Activated CD4-positive, alpha-beta T cell treated with anti-CD3 and anti-CD28 coated beads, Interleukin-2, Interleukin-6, amounts not matched to agents 100 ng/mL and 50 ng/mL, durations not matched to agents 16 hours and 8 hours (primary cell): ENCODE measurements at regions not wholly inside any gene's neighbourhood (a gene's known extent, or its start where the extent isn't known, plus 50 kb on each side); places are given as distances from the start of the nearest gene placed in this dataset.
A peak's percentile ranks its signal among the peaks of the same experiment; 100 is the strongest.

Source experiments
- DNase-seq: peaks from one replicate; pipeline ENCODE4 v3.0.0-alpha.2; 2020

DNA sequence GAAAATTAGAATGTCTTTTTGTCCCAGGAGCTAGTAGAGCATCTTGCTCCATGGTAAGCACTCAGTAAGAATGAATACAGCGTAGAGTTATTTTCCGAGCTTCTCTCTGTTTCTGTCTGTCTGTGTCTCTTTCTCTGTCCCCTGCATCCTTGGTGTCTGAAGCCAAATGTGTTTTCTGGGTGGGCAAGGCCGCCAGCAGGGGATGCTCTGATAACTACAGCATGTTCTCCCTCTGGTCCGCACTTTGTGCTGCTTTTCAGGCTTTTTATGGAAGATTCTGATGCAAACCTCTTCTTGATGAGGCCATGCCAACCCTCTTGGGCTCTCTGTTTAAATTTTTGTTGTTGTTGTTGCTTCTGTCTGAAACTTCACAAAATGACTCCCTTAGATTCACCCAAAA lies 142.8 kb upstream of the UBL3 start:
- DNase-seq = no peak

DNA sequence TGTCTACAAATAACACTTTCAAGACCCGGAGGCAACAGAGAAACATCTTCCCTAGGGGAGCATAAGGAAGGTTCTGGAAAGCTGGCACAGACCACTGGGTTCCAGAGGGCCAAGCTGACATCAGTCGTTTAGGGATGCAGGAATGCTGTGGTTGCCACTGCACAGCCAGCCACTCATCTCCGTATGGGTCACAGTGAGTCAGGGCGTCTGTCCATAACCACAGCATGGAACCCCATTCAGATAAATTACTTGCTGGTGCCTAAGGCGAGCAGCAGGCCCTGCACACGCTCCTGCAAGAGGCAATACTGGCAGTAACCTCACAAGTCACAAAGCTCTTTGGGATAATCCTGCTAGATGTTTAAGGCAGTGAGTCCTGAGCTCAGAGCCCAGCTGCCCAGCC lies 140.9 kb upstream of the UBL3 start:
- no peak for DNase-seq

DNA sequence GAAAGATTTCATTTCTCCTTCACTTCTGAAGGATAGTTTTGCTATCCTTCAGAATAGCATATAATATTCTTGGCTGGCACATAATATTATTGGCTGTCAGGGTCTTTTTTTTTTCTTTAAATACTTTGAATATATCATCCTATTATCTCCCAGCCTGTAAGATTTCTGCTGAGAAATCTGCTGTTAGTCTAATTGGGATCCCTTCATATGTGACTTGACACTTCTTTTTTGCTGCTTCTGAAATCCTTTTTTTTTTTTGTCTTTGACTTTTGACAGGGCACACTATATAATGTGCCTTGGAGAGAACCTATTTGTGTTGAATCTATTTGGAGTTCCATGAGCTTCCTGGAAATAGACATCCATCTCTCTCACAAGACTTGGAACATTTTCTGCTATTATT lies 136.9 kb upstream of the UBL3 start:
- no peak for DNase-seq

DNA sequence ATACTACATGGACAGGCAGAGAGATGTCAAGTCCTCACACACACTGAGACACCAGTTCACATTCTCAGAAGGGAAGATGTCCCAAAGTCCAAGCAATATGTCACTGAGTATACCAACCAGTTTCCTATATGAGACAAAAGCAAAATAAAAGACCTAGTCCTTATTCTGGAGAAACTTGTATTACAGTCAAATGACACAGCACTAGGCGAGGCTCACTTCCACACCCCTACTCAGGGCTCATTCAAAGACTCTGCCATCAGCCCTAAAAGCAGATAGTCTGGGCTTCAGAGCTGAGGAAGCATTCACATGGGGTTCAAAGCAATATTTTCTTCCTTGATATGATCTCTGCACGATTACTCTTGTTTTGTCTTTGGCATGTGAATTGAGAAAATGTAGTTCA lies 129.9 kb upstream of the UBL3 start:
- DNase-seq = no peak

DNA sequence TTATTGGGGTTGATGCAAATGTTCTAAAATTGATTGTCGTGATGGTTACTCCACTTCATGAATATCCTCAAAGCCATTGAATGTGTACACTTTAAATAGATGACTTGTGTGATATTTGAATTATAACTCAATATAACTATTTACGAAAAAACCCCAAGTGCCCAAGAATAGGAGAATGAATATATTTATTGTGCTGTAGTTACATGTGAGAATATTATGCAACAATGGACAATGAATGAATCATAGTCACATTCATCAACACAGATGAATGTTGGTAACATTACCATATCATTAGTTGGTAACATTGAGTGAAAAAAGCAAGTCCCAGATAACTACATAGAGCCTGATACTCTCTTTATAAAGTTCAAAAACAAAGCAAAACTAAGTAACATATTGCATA lies 127.8 kb upstream of the UBL3 start:
- DNase-seq = no peak

DNA sequence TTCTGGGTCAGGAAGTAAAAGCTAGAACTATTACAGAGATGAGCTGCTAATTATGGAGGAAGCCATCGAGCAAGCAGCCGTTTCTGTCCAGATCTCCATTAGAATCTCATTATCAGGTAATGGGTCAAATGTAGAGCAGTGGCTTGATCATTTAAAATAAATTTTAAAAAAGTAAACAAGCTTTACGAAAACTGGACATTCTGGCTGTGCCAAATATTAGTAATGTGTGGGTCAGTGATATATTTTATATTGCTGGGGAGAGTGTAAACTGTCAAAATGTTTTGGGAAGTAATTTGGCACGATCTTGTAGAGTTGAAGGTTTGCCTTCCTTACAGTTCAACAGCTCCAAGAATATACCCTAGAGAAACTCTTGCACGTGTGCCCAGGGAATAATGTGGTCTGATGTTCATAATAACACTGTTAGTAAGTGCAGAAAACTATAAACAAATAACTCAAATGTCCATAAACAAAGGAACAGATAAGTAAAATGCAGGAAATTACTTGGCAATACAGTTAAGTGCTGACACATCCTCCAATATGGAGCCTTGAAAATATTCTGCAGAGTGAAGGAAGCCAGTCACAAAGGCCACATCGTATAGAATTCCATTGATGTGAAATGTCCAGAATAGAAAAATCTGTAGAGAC lies 127.2 kb upstream of the UBL3 start:
- DNase-seq = no peak

DNA sequence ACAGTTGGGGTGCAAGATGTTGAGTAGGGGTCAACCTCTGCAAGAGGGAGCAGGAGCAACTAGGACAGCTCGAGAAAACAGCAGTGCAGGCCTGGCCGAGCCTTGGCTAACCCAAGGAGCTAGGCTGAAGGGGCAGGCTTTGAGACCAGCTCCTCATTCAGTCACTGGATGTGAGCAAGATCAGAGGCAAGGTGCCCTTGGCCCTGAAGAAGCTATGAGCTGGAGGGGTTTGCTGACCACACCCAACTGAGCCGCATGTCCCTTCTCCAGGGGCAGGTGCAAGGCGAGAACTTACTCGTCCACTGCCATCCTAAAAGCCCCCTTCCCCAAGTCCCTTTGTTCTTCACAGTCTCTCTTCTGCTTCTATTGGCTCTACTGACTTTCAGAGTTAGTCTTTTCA lies 126.1 kb upstream of the UBL3 start:
- DNase-seq = no peak

DNA sequence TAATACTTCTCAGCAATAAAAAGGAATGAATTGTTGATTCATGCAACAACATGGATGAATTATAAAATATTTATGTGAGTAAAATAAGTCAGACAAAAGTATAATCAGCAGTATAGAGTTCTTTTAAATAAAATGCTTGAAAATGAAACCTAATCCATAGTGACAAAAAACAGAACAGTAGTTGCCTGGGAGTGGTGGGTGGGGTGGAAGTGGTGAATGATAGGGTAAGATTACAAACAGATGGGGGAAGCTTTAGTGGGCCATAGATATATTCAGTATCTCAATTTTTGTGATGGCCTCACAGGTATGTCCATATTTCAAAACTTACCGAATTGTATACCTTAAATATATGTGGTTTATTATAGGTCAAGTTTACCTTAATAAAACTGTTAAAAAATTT lies 124.9 kb upstream of the UBL3 start:
- no peak for DNase-seq

DNA sequence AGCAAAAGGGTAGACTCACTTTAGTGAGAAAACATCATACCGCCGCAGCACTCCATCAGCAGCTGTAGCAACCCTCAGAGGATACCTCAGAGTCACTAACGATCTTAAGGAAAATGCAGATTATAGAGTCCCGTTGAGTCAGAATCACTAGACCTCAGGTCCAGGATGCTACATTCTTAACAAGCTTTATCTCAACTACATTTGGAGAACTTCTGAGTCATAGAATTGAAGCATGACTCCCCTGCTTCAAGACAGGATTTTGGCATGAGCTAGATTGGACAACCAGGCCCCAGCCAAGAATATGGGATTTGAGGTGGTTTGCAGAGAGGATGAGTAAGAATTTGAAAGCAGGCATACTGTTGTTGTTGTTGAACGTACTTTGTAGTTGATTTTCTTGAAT lies 118.9 kb upstream of the UBL3 start:
- no peak for DNase-seq

DNA sequence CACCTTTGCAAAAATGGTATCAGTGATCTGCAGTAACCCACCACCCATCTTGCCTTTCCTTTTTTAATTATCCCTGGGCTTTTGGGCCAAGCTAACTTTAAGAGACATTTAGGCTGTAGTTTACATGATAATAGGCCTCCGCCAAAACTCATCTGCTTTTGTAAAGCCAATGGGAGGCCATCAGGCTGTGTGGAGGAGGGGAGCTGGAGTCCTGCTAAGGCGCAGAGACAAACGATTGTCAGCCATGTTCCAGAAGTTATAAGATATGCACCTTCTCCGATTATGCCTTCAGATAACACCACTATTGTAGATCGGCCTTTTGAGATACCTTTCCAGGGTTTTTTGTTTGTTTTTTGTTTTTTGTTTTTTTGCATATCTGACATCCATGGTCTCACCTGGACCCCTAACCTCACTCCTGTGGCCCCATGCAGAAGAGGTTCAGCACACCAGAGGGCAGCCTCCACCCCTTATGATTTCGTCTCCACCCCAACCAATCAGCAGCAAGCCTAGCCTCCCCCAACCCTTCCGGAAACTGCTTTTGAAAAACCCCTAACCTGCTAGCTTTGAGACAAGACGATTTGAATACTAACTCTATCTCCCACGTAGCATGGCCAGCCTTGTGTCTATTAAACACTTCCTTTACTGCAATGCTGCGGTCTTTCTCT lies 113.9 kb upstream of the UBL3 start:
- no peak for DNase-seq

DNA sequence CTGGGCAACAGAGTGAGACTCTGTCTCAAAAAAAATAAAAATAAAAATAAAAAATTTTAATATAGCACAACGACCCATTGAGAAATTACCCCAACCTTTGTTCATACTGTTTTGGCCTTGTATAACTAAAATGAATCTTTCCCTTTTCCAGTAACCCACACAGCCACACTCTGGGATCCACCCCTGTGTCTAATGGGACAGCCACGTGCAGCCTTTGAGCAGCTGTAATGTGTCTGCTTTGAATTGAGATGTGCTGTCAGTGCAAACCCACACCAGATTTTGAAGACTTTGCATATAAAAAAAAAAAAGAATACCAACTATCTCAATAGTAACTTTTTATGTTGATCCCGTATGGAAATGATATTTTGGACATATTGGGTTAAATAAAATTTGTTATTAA lies 112.7 kb upstream of the UBL3 start:
- no peak for DNase-seq

DNA sequence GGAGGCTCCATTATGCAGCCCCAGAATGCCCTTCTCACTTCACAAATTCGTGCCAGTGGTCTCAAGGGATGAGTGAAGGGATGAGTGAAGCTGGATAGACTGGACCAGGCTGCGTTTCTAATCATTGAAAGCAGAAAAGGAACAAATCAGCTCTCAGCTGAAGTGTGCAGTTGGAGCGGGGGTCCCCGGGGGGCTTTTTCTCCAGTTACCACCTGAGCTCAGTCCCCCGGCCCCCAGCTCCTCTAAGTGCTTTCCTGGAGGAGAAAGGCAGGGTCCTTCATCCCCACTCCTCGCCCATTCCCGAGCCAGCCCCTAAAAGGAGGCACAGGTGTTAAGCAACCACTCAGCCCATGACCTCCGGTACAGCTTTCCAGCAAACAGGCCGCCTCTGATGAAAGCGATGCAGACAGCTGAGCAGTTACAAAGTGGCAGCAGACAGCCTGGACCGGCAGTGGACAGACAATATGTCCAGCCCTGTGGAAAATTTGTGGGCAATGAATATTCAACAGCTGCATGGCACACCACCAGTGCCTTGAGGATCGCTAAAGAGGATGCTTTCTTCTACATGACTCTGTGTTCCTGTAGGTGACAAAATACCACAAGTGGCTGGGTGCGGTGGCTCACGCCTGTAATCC lies 110.7 kb upstream of the UBL3 start:
- no peak for DNase-seq

DNA sequence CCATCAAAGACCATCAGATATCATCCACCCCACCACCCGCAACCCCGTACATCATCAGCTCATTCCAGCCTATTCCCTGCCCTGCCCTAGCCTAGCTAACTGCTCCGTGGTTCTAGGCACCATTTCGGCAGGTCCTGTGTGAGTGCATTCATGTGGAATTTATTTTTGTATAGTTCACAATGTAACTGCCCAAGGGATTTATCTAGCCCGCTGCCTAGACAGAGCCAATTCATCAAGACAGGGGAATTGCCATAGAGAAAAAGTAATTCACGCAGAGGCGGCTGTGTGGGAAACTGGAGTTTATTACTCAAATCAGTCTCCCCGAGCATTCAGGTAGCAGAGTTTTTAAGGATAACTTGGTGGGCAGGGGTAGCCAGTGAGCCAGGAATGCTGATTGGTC lies 109.2 kb upstream of the UBL3 start:
- DNase-seq = no peak

DNA sequence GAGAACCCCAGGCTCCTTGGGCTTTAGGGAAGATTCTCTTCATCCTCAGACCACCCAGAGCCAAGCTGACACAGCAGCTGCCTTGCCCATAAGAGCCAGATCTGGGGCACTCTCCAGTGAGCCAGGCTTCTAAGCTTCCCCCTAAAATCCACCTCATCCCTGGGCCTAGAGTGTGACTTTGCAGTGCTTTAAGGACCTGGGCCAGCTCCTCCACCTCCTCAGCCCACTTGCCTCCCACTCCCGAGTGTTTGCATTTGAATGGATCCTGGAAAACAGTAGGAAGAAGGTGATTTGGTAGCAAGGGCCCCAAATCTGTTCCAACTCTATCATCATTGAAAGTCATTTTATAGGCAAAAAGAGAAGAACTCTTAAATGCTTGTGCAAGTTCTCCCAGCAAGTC lies 108.7 kb upstream of the UBL3 start:
- DNase-seq = no peak

DNA sequence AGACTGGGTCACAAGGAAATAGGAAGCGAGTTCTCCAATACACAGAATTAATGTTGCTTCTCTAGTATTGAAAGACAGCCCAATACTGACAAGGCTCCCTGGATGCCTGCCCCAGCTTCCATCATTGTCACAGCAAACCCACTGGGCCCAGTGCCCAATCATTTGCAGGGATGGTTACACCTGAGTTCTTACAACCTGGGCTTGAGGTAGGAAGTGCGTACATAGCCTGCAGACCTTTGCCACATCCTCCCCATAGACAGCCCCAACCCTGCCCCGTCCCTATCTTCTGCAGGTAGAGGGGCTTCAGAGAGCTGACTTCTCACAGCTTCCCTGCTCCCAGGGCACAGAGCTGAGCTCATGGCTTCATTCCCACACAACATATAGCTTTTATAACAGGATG lies 108.1 kb upstream of the UBL3 start:
- DNase-seq = no peak

DNA sequence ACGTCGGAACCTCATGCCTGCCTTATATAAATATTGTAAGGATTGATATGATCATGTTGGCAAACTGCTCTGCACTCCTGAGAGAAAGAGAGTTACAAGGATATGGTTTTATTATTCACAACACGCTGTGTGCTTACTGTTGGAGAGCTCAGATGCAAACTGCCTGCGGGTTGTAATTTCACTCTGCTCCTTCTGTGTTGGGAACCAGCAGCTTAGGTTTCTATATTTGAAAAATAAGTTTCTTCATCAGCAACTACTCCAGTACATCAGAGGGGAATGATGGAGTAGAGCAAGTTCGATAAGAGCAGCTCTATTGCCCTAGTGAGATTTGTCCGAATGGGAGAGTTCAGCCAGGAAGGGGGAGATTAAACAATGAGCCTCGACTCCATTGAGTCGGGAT lies 106.9 kb upstream of the UBL3 start:
- no peak for DNase-seq

DNA sequence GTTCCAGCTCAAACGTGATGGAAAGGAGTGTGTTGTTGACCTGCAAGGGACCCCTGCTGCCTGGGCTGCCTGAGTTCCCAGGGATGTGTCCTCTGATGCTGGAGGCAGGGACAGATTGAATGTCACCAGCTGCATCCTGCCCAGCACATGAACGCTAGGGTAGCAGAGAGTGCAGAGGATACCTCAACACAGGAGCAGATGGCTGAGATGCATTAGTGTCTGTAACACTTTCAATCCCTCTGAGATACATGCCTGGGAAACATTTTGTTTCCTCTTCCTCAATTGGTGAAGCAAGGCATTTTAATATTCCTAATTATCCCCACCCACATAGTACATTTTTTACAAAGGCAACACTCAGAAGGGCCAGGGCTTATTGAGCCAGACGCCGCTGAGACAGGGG lies 106.4 kb upstream of the UBL3 start:
- no peak for DNase-seq

DNA sequence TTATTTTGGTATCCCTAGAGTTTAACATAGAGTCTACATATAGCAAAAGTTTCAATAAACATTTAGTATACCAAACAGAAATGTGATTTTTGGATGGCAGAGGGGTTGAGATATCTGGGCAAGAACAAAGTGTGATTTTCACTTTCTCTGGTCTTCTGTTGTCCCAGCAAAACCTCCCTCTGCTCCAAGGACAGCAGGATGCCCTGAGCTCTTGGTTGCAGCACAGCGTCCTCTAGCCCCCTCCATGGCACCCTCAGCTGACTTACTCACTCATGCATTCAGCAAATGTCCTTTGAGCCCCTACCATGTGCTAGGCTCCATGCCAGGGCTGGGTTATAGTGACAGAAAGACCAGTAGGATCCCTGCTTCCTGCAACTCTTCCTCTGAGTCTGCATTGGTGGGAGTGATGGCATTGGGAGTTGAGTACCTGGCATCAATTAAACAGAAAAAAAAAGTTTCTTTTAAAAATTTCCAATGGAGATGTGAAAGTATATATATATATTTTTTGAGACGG lies 104.8 kb upstream of the UBL3 start:
- DNase-seq = no peak

DNA sequence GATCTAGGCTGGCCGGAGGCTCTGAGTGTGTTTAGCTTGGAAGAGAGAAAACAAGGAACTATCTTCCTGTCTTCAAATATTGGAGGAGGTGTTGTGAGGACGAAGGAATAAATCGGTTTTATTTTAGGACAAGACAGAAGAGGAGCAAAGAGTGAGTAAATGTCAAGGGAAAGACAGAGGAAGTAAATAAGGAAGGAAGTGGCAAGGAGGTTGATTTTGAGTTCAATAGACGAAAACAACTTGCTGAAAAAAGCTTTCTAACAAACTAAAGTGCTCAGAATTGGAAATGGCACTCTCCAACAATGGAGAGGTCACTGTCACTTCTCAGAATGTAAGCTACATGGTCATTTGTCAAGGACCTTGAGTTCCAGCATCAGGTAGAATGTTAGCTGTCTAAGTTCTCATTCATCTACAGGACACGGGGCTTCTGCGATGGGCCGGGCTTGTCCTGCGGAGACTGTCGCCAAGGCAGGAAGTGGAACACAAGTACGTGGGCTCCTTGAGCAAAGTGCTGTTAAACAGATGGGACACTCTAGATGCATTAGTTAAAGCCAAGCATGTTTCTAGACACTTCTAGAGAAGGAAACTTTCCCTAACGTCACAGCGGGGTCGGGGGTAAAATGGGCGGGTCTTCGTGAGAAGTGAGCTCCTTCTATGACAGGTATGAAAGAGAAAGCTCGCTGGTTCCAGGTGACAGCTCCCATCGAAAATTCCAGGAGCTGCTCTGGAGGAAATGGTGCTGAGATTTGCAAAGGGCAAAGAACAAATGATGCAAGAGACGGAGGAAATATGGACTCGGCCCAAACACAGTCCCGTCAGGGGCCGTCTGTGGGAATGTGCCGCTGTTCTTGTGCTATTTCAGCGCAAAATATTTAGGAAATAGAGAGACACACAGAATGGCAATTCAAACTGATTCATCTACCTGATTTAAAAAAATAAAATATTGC lies 103.9 kb upstream of the UBL3 start:
- DNase-seq = peak; percentile 41

DNA sequence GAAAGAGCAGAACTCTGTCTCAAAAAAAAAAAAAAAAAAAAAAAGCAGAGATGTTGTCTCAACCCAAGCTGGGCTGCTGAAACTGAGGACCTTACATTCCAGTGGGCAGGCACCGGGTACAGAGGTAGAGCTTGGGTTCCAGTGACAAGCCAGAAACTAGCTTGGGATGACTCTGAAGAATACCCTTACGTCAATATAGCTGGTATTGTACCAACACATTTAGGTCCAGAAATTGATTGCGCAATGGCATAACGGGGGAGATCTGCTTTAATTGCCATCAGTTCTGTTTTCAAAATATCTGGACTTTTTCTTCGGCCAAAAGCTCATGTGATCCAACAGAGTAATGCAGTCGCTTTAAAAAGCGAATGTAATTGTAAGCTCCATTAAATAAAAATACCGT lies 103.1 kb upstream of the UBL3 start:
- DNase-seq = no peak

DNA sequence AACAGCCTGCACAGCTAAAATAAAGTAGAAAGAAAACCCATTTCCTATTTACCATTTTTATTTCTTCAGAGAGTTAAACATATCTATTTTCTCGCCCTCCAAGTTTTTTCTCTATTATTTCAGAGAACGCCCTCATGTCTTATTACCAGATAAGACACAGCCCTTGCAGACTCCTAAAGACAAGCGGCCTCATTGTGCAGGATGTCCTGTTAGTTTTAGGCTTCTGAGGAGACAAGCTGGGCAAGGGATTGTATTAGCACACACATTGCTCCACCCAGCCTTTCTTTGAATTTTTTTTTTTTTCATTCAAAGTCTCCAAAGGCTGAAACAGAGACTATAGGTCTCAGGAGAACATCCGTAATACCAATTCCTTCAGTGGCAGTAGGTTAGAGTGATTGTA lies 101.8 kb upstream of the UBL3 start:
- no peak for DNase-seq

DNA sequence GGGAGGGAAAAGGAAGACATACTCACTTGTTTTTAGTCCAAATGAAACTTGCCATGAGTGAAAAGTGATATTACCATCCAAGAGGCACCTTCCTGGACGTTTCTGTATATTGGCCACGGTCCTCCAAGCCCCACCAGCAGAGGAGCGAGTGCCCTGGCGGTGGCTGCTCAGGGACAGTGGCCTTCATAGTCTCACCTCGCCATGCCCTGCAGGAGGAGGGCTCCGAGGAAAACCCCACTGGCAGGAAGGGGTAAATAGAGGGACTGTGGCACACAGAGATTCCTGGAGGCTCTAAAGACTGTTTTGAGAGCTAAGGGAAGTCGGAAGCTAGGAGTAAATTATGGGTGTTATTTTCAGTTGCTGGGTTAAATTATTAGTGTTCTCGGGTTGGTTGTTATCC lies 98.4 kb upstream of the UBL3 start:
- DNase-seq = no peak

DNA sequence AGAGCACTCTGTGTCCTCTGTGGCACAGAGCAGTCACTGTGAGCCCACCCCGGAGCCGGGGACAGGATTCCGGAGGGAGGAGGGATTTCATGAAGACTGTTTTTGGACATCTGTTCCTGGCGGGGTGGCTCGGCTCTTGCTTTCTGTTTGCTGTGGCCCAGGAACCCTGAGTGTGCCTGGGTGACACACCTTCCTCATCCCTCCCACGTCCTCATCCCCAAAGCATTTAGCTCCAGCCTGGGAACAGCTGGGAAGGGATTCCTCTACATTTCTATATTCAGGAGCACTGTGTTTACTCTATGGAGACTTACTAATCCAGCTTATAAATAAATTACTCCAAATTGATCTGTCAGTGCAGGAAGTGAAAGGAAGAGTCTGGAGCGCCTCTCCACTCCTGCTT lies 97.8 kb upstream of the UBL3 start:
- DNase-seq = no peak
